Epithelial cell of esophagus (primary cell): ENCODE measurements at regions not wholly inside any gene's neighbourhood (a gene's known extent, or its start where the extent isn't known, plus 50 kb on each side); places are given as distances from the start of the nearest gene placed in this dataset.

Experiments
- DNase-seq: peaks from one replicate; pipeline ENCODE4 v3.0.0; 2010; ENCODE audit warnings: low read depth
- H3K4me3 ChIP-seq: 2 replicates; pipeline ENCODE4 v1.5.1; 2011; ENCODE audit warnings: mild to moderate bottlenecking, low read length, control low read depth
- TF ChIP-seq, protein P1 (sequence below): IDR thresholded peaks from 2 replicates; pipeline ENCODE4 v1.5.1; 2011; ENCODE audit warnings: low read depth, mild to moderate bottlenecking, low read length, control low read depth, inconsistent platforms; ENCODE audit not compliant: insufficient read depth; ENCODE audit errors: missing control alignments

- DNase-seq, result no peak
- H3K4me3 ChIP-seq, result no peak overlapping the region
- TF ChIP-seq, protein P1, sequence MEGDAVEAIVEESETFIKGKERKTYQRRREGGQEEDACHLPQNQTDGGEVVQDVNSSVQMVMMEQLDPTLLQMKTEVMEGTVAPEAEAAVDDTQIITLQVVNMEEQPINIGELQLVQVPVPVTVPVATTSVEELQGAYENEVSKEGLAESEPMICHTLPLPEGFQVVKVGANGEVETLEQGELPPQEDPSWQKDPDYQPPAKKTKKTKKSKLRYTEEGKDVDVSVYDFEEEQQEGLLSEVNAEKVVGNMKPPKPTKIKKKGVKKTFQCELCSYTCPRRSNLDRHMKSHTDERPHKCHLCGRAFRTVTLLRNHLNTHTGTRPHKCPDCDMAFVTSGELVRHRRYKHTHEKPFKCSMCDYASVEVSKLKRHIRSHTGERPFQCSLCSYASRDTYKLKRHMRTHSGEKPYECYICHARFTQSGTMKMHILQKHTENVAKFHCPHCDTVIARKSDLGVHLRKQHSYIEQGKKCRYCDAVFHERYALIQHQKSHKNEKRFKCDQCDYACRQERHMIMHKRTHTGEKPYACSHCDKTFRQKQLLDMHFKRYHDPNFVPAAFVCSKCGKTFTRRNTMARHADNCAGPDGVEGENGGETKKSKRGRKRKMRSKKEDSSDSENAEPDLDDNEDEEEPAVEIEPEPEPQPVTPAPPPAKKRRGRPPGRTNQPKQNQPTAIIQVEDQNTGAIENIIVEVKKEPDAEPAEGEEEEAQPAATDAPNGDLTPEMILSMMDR, result no peak
Measured at GRCh38 chr3:127477396-127477795, 113.1 kb downstream of the TPRA1 start.

DNA sequence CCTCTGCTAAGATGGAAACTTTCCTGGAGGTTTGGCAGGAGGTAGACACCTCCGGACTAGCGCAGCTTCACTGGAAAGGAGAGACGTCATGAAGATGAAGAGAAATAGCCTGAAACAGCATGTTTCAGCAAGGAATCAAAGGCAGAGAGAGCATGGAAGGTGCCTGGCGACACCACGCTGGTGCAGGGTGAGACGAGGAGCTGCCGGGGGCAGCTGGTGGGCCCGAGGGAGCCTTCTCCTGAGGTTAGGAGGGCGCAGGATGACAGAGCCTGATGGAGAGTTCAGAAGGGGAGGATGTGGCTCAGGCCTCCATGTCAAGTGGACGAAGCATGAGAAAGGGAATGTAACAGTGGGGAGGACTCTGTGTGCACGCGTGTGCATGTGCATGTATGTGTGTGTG is 113.6 kb downstream of the TPRA1 start:
- TF ChIP-seq, protein P1, result no peak
- H3K4me3 ChIP-seq, result no peak overlapping the region
- DNase-seq, result no peak

- DNase-seq, result no peak
- TF ChIP-seq, protein P1, result no peak
- no peak overlapping the region for H3K4me3 ChIP-seq
Measured at GRCh38 chr3:127475975-127476705, 114.4 kb downstream of the TPRA1 start.

GRCh38 chr3:127475391-127475790 is 115.1 kb downstream of the TPRA1 start:
- TF ChIP-seq, protein P1, result no peak
- no peak for DNase-seq
- H3K4me3 ChIP-seq, result no peak overlapping the region

- DNase-seq, result peak; percentile 34
- H3K4me3 ChIP-seq, result no peak overlapping the region
- TF ChIP-seq, protein P1, result peak; percentile 42
Measured at GRCh38 chr3:127473244-127474024, 117.1 kb downstream of the TPRA1 start.

DNA sequence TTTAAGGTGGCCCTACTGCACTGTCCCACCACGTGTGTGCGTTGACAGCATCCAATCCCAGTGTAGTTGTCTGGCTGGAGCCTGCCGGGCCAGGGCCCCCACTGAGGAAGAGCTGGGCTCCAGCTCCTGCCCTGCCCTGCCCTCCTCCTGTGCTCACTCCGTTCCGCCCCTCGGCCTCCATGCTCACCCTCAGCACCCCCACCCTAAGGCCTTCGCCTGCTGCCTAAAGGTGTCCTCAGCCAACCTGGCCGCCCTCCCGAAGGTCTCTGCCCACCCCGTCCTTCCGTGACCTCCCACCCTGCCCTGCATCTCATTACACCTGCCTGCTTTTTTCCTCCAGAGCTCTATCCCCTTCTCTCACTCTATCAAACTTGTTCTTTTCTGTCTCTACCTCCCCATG is 118.0 kb downstream of the TPRA1 start:
- H3K4me3 ChIP-seq, result no peak overlapping the region
- TF ChIP-seq, protein P1, result no peak
- DNase-seq, result no peak

GRCh38 chr3:127471142-127471541 is 119.4 kb downstream of the TPRA1 start:
- H3K4me3 ChIP-seq, result no peak overlapping the region
- no peak for DNase-seq
- TF ChIP-seq, protein P1, result no peak
